Stimulated activated CD4-positive, alpha-beta T cell treated with anti-CD3 and anti-CD28 coated beads, Interleukin-1b, Interleukin-23, amount 100 ng/mL, for 48 hours (primary cell): ENCODE measurements at regions not wholly inside any gene's neighbourhood (a gene's known extent, or its start where the extent isn't known, plus 50 kb on each side); places are given as distances from the start of the nearest gene placed in this dataset.

Experiments
- DNase-seq: peaks from one replicate; pipeline ENCODE4 v3.0.0-alpha.2; 2020

DNA sequence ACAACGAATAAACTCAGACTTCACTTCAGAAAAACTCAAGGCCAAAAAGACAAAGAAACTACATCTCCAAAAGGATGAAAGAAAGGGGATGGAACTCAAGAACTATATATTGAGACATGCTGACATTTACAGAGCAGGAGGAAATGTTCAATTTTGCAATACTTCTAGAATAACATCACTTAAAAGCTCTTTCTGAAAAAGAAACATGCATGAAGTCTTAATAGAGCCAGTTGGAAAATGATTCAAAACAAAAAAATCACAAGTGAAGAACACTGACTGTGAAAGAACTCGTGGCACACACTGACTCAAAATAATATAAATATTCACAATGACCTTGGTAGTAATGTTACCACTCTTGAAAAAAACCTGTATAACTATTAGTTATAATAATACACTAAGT, 267.8 kb upstream of the NREP start:
- DNase-seq: no peak

DNA sequence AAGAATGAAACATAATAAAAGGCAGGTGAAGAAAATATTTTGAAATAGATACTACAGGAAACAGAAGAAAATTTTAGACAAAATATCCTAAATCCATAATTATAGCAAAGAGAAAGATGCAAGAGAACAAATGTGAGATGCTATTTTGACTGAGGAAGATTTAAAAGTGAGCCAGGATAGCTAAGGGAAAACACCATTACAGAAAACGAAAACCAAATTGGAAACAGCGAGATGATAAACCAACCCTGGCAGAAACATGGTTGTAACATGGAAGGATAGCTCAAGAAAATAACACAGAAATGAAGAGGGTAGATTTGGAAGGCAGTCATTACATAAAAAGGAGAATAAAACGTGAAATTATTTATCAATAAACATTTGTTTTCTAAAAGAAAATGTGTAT, 267.2 kb upstream of the NREP start:
- no peak for DNase-seq

DNA sequence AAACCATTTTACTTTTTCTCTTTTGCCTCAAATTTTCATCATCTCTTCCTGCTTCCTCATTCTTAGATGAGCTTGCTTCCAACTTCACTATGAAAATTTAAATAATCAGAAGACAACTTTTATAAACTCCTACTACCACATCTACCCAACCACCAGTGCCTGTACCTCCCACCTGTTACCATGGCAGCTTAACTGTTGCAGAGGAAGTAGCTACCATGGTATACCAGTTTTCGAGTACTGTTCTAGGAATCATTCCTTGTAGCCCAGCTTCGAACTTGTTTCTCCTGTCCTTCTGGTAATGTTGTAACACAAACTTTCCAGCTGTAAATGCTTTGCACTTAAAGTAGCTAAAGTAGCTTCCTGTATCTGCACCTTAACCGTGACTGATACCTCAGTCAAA, 266.8 kb upstream of the NREP start:
- no peak for DNase-seq

DNA sequence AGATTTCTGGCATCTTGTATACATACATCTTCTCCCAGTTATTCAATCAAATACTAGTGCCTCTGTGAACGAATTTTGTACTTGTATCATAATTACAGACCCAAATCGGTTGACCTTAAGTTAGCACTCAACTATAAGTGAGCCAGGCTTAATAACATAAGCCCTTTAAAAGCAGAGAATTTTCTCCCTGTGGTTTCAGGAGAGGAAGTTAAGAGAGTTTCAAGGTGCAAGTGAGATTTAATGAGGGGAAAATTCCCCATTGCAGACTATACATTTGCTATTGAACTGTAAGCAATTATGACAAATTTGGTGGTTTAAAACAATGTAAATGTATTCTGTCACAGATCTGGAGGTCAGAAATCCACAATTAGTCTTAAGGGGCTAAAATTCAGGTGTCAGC, 261.9 kb upstream of the NREP start:
- DNase-seq: no peak

DNA sequence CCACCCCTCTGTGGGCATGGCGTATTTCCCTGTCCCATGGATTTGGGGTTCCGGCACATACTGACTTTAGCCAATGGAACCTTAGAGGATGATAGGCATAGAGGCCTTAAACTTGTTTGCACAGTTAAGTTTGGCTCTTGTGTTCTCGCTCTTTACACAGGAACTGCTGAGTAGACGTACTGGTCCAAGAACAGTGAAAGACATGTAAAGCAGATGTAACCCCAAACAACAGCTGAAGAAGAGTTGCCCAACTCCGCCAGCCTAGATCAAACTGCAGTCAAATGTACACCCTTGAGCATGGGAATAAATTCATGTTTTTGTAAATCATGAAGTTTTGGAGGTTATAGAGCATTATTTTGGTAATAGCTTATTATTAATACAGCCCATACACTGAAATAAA, 260.0 kb upstream of the NREP start:
- no peak for DNase-seq

DNA sequence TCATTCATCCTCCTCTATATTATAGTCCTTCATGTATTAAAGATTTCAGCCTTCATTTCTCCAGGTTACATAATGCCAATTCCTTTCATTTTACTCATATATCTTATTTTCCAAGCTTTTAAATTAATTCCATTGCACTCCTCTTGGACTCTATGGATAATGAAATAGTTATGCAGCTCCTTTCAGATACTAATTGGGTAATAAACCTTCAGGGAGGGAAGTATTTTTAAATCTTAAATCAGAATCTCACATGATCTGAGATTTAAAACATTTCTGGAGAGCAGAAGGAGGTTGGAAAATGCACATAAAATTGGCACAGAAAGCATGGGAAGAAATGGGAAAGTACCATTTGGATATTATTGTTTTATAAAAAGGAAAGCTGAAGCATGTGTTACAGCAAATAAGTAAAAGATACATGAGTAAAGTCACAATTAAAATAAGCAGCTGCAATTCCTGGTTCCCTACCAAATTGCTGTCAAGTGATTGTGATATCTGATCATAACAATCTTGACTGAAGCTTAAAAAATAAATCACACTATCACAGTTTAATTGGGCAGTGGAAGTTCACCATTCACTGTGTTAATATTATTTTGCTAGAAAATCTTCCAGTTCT, 257.9 kb upstream of the NREP start:
- DNase-seq: no peak

DNA sequence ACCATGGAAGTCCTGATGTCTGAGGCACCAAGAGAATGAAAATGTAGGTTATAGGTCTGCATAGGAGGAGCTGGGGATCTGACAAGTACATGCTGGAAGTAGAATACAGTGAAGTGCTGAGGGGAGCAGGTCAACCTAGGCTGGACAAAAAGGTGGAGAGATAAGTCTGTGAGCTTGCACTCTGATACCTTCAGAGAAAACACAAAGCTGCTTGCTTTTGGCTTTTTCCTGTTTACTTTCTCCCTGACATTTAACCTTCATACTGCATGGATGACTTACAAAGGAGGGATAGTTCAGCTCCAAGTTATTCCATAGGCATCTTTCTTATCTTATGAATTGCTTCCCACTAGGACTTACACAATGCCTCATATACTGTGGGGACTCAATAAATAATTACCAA, 256.7 kb upstream of the NREP start:
- no peak for DNase-seq

DNA sequence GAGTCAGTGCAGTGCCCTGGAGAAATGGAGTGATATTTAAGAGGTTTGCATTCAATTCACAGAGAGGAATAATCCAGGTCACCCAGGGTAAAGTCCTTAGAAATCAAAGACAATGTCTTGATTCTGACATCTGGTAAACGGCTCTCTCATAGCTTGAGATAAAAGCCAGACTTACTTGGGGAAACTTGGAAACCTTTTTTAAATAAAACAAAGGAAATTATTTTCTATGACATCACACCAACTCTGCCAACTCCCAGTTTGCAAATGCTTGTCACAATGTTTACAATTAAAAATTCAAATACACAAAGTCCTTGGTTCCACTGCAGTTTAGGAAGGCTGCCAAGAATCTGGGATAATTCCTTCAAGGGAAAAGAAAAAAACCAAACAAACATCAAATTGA, 255.1 kb upstream of the NREP start:
- DNase-seq: no peak

DNA sequence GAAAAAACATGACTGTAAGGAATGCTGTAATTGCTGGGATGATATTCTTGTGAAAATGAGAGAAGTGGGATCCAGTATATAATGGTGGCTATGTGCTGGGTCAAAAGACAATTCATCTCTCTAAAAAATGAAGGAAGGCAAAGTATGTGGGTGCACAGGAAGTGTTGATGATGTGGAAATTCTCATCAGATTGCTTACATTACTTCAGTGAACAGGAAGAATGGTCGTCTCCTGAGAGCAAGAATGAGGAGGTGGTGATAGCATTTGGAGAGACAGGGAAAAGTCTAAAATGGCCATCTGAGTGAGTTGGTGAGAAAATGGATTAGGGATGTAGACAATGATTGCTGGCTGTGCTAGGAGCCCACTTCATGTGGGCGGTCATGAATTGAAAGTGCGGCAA, 253.5 kb upstream of the NREP start:
- no peak for DNase-seq

DNA sequence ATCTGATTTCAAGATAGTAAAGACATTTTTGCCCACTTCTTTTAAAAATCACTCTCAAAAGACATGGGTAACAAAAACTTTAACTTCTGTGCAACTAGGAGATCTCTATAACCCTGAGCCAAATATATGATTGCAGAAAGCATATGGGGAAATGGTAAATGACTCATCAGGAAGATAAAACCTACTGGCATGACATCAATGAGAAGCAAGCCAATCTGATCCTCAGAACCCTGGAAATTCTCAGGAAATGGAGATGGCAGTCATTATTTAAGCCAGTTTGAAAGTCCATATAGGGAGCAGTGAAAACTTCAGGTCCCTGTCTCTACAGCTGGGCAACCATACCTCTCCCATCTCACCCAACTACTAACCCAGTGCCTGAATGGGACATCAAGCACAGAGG, 249.7 kb upstream of the NREP start:
- DNase-seq: no peak

DNA sequence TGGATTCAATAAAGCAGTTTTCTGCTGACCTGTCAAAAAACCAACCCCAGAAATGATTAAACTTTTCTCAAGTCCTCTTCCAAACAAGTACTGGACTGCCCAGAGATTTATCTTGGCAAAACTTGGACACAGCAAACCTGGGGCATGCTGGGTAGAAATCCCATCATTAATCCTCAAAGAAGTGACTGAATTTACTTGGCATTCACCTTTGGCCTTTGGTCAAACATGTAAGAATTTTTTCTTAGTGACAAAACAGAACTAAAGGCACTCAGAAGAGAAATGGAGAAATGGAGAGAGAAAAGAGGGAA, 248.6 kb upstream of the NREP start:
- no peak for DNase-seq

DNA sequence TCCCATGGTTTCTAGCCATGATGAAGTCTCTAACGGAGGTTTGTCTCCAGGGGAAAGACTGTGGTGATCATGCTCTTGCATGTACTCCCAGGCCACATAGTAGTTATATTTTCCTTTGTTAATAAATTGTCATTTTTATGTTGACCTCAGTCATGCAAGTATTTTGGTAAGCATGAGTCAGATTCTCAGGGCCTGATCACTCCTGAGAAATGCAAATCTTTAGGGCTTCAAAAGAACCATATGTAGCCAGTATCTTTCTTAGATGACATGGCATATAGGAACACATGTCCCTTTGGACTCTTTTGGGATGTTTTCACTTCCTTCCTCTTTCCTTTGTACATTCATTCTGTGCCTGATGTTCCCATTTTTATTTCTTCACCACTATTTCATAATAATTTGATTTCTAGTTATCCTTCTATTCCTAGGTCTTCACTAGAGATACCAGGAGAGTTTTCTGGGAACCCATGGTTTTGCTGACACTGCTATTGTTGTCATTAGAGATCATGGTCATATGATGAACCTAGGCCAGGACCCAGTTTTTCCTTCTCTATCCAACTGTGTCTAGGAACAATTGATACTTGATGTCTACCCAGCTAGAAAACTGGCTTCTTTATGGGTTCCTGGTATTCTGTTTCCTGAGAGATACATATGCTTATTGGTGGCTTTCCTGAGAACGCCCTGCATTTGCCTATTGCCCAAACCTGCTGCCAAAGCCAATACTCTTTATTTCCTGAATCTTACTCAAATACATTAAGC, 248.1 kb upstream of the NREP start:
- DNase-seq: no peak

DNA sequence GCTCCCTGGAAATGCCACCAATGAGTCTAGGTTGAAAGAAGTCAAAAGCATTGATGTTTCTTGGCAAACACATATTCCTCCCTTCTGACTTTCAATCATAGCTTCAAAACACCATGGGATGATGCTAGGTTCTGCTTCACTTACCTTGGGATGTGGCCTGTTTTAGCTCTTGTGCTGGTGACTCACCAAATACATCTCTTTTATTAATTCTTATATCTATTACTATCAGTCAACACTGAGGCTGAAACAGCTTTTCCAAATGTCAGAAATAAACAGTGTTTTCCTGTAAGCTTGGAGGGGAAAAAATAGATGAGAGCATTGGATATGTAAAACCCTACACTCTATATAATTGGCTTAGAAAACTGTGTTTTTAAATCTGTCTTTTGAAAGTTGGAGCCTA, 245.4 kb upstream of the NREP start:
- no peak for DNase-seq

DNA sequence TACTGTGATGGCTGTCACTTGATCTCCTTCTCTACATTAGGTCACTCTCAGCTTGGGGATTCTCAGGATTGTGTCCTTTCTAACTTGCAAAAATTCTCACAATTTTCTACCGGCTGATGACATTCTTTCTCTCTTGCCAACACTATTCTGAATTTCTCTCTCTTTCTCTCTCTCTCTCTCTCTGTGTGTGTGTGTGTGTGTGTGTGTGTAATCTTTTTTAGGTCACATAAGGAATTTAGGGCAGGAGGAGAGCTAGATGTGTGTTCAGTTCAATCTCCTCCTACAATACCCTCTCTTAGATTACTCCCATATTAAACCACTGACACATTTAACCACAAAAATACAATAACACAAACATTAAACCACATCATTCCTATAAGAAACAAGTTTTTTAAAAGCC, 242.3 kb upstream of the NREP start:
- no peak for DNase-seq

DNA sequence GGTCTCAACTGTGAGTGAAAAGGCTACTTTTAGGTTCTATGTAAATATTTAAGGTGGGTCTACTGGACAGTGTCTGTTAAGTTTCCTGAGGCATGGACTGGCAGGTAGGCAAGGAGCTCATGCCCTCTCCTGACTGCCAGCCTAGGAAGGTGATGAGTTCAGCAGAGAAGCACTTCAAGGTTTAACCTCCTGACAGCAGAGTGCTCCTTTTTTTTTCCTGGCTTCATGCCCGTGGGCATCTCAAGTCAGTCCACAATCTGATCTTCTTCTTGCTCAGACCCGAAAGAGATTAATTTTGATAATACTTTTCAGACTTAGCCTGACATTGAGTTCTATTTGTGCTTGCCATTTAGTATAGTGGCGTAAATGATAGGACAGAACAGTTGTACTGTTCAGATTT, 241.9 kb upstream of the NREP start:
- DNase-seq: no peak

DNA sequence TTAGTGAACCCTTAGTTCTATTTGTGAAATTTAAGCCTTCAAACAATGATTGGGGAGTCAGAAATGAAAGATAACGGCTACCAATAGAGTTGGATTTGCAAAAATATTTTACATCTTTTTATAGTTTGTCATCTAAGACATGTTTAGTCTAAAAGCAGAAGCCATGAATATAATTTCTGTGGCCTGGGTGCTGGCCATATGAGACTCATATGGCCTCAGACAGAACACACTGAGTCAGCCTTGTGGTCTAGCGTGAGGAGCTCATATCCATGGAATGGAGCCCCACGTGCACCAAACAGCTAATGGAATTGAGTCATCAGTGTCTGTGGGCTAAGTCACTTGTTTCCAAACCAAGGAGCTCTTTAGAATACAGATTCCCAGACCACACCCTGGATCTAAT, 240.7 kb upstream of the NREP start:
- no peak for DNase-seq

DNA sequence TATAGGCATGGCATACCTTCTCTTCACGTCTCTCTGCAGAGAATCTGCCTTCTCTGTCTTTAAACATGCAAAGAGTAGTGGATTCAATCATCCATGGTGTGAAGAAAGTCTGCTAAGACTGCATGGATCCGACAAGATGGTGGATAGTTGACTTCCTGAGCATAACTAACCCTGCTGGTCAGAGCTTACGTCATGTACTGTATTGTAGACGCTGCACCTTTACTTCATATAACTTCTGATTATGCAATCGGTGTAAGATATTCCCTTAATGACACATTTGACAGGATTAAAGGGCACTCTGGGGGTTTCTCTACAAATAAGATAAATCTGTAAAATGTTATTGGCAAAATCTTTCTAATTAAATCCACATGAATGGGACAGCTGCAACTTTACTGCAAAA, 240.3 kb upstream of the NREP start:
- no peak for DNase-seq

DNA sequence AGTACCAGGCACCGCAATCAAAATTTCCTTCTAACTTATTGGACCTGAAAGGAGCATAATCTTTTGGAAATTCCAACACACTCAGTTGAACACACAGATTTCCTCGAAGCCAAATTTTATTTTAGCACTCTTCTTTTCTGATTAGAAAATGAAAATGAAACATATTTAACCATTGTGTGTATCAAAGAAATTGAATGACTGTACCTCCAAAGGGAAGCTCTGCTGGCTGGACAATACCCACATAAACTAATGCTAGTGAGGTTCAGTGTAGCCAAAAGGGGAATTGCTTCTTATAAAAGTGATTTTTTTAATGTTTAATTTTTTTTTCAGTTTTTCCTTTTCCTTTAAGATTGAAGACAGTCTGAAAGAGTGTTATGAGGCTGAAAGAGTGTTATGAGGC, 239.6 kb upstream of the NREP start:
- no peak for DNase-seq

DNA sequence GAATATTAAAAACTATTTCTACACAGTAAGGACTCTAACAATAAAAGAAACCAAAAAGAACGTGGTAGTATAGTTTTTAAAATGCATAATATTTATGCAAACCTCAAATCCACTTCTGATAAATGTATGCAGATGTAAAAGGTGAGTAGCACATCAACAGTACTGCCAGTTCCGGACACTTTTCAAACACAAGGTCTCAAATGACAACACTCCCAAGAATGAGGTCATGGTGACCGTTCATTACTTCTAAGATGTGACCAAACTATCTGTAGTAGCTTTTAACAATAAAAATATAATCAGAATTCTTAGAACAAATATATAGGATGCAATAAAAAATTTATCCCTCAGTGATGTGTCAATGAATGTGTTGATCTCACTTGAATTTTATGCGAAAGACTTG, 238.7 kb upstream of the NREP start:
- DNase-seq: no peak

DNA sequence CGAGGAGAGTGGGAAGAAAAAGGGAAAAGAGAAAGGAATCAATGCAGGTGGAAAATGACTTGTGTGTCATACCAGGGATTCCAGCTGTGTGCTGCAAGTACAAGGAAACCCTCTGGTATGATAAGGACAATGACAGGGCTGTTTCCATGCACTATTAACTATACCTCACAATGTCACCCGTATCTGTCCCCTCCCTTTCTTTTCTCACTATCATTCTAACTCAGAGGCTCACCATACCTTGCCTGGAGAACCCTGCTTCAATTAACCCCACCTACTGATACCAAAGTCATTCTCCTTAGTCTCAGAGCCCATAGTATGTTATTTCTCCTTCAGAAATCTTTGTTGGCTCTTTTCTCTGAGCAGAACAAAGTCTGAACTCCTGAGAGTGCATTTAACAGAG, 236.2 kb upstream of the NREP start:
- no peak for DNase-seq

DNA sequence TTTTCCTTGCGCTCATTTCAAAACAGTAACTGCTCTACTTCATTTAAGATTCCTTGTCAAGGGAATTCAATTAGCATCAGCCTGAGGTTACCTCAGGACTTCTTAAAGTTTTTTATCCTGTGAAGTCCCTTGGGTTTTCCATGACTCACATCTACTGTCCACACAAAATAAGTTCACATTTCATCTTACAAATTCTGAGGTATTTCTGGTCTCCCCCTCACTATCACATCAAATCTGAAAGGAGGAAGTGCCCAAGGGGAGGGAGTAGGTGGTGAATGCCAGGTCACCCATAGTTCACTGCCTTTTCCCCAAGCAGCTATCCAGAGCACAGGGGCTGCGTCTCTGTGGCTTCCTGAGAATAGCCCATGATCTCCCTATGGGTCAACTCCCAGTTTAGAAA, 227.1 kb upstream of the NREP start:
- DNase-seq: no peak

DNA sequence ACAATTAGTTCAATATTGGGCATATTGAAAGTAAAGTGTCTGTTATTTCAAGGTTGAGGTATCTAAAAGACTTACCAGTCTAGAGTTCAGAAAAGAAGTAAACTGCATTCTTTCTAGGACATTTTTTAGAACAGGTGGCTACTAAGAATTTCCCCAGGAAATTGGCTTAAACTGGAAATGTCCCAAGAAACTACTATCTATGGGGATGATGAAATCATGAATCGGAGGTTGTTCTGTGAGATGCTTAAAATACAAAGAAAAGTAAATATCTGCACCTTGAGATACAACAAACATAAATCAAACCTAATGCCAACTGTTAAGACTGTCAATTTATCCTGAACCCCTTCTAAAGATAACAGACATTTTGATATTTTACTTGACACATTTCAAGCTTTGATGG, 226.5 kb upstream of the NREP start:
- no peak for DNase-seq

DNA sequence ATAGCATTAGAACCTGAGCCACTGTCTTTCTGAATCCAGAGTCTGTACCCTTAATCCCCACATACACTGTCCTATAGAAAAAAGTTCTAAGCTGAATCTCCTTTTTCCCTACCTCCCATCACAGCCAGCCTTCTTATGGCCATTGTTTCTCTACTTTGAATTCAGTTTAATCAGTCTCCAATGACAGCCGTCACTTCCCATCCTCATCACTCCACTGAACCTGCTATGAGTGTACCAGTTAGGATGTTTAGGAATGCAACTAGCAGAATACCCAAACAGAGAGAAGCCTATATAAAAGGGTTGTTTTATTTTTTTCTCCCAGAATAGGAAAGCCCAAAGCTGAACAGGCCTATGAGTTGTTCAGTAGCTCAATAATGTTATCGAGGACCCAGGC, 220.4 kb upstream of the NREP start:
- DNase-seq: no peak

DNA sequence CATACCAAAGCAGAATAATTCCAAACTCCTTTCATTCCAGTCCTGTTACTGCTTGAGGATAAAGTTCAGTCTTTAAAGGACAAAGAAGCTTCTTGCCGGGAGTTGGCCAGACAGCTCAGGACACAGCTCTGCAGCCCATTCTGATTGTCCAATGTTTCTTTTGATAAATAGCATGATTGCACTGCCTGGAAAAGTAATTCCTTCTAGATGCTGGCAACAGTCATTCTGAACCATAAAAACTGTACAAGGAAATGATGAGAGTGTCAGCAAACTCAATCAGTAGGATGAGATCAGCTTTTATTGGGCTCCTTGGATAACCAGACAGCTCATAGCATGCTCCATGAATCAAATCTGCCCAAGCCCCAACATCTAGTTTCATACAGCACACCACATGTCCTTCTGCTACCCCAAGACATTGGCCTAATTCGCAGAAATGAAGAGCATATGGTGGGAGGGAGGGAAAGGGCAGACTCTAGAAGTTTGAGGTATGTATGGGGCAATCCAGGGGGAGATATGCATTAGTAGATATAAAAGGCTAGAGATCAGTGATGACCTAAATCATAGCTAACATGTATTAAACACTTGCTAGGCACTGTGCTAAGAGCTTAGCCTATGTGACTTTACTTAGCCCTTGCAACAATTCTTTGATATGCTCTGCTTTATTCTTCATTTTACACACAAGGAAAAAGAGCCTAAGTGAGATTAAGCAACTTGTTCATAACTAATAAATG, 219.9 kb upstream of the NREP start:
- DNase-seq: no peak

DNA sequence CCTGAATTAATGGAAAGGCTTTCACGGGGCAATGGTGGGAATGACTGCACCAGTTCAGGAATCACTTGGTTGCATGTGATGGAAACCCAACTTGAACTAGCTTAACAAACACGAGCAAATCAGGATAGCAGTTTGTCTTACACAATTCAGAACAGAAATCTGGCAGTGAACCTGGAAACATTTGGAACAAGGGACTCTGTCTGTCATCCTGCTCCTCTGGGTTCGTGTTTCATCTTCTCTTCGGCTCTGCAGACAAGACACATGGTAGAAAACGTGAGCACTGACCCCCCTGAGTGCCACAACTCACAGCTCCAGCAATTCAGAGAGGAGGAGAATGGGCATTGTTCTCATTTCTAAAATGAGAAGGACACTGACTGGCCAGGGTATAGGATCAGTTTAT, 218.1 kb upstream of the NREP start:
- DNase-seq: no peak
